ENCODE measurements at regions not wholly inside any gene's neighbourhood (a gene's known extent, or its start where the extent isn't known, plus 50 kb on each side); places are given as distances from the start of the nearest gene placed in this dataset.

DNA sequence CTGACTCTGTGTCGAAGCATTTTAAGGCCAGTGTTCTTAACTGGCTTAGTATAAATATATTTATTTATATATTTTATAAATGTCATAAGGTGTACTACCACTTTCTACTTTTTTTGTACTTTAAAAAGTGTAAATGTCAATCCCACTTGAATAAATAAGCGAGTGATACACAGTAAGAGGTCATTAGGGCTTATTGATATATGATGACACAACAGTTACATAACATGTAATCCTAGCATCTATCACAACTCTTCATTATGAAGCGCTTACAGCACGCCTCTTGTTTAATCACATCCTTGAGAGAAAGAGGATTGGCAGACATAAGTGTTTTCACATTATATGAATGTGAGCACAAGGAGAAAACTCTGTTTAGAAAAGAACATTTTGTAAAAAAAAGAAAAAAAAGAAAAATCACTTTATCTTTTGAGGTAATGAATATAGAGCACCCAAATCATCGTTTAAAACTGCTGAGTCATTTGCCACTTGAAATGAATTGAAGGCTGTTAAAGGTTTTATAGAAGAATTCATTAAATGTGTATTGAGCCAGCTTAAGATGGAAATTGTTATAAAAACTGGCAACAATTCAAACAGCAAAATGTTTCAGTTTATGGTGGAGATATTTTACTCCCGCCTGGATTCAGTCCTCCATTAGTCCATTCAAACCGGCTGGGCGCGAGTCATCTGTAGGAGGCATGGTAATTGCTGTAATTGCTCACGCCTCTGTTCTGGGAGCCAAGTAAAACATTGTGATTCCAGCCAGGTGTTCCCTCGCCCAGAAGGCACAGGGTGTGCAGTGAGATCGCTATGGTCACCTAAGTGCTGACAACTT, 627.3 kb upstream of the KIRREL3 start:
- DNase-seq, result no peak

DNA sequence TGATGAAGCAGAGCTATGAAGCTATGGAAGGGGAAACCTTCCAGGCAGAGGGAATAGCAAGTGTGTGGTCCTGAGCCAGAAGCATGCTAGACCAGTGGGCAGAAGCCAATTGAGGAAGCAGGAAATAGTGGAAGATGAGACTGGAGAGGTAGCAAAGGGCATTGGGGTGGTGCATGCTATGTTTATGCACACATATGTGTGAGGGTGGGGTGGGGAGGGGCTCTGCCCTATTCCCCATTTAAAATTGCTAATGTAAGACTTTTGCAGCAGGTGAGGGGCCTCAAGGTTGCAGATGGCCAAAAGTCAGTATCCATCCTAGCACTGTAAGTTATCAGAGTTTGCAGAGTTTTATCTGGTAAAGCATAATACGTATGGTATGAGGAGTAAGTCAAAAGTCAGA, 626.6 kb upstream of the KIRREL3 start:
- DNase-seq, result no peak

DNA sequence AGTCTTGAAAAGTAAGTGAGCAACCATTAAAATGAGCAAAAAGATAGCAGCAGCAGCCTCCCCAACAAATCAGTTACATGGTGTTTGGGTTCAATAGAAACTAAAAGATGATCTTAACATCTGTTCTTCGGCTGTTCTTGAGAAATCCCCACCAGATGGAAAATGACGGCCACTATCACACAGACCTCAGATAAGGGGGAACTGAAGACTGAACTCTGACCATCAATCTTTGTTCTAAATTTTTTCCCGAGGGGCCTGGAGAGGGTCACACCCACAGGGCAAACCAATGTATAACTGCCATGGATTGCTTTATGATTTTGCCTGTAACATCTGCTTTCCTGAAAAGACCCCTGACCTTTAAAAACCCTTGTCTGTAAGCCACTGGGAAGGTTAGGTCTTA, 624.8 kb upstream of the KIRREL3 start:
- no peak for DNase-seq

DNA sequence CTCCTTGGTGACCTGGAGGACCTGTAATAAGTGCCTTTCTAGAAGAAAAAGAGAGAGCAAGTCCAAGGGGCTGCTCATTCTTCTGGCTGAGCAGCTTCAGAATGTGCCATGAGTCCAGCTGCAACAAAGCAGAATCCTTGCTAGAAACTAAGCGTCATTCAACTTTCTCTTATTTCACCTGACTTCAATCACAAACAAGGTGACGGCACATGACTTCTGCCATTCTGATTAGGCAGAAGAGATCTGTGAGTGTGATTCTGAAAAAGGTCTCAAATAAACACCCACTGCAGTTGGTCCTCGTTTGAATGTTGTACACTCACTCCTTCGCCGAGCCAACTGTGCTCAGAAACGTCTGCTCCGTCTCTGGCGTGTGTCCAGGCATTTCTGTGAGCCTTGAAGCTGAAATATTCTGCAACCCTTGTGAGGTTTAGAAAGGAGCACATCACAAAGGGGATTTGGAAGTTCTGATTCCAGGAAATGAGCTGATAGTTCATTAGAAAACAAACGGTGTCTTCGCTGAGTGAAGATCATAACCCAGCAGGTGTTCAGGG, 623.8 kb upstream of the KIRREL3 start:
- DNase-seq, result no peak

DNA sequence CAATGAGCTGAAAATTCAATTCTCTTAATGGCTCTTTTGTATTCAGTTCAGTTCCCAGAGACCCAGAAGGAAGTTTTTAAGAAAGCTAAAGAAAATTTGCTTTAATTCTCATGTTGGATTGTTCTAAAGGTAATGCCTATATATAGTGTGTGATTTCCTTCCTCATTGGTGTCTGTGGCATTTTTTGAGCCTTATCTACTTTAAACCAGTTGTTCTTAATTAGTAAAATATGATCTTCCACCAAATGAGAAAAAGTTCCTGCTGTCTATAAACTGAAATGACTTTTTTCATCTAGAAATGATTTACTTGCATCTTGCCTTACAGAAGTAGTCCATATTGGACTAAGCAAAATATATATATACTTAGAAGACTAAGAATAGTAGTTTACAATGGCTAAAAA, 622.1 kb upstream of the KIRREL3 start:
- DNase-seq, result no peak

DNA sequence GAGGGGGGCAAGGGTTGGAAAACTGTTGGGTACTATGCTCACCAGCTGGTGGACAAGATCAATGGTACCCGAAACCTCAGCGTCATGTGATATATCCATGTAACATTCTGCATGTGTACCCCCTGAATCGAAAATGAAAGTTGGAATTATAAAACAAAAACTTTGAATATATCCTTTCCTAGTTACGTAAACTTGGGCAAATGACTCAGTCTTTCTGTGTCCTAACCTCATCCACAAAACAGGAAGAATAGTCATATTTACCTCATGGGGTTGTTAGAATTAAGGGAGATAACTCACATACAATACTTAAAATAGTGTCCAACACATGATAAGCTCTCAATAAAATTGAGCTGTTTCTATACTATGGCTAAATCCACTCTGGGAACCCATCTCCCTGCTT, 620.1 kb upstream of the KIRREL3 start:
- DNase-seq, result no peak

DNA sequence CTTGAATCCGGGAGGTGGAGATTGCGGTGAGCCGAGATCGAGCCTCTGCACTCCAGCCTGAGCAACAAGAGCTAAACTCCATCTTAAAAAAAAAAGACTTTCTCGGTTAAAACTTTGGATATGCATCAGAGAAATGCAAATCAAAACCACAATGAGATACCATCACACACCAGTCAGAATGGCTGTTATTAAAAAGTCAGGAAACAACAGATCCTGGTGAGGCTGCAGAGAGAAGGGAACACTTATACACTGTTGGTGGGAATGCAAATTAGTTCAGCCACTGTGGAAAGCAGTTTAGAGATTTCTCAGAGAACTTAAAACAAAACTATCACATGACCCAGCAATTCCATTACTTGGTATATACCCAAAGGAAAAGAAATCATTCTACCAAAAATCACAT, 619.4 kb upstream of the KIRREL3 start:
- DNase-seq, result no peak

DNA sequence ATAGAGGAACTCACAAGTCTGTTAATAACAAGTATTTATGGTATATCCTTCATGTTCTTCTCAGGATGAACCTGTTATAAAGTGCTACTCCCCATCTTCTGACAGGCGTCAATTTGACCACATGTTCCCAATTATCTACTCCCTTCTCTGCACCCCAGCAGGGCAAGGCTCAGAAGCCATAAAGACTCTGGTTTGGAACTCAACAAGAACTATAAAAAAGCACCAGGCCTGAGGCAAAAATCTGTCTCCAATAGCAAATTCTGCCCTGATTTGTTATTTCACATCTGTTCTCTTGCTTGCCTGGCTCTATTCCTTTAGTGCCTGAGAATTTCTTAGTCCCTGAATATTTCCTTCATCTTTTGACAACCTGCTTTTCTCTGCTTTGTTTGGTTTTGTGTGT, 618.2 kb upstream of the KIRREL3 start:
- DNase-seq, result no peak

DNA sequence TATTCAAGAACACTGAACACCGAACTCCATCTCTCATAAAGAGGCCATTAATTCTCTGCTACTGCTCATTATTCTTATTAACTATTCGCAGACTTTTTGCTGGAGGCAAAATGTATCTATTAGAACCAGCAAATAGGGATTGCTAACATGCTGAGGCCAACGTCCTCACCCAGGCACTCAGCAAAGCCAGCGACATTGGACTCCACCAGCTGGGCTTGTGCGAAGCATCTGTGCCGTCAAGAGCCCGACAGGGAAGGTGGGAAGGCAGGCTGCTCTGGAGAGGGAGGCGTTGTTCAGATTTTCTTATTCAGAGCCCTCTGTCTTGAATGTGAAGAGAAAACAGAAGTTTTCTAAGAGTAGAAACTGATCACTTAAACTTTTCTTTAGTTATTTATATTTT, 615.6 kb upstream of the KIRREL3 start:
- DNase-seq, result no peak

DNA sequence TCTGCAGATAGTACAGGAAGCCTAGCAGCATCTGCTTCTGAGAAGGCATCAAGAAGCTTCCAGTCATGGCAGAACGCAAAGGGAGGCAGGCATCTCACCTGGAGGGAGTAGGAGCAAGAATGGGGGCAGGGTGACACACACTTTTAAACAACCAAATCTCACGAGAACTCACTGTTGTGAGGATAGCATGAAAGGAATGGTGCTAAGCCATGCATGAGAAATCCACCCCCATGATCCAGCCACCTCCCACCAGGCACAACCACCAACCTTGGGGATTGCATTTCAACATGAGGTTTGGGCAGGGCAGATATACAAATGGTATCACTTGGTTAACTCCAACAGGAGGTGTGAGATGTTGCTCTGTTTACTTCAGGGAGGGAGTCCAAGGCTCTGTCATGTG, 612.0 kb upstream of the KIRREL3 start:
- DNase-seq, result no peak

DNA sequence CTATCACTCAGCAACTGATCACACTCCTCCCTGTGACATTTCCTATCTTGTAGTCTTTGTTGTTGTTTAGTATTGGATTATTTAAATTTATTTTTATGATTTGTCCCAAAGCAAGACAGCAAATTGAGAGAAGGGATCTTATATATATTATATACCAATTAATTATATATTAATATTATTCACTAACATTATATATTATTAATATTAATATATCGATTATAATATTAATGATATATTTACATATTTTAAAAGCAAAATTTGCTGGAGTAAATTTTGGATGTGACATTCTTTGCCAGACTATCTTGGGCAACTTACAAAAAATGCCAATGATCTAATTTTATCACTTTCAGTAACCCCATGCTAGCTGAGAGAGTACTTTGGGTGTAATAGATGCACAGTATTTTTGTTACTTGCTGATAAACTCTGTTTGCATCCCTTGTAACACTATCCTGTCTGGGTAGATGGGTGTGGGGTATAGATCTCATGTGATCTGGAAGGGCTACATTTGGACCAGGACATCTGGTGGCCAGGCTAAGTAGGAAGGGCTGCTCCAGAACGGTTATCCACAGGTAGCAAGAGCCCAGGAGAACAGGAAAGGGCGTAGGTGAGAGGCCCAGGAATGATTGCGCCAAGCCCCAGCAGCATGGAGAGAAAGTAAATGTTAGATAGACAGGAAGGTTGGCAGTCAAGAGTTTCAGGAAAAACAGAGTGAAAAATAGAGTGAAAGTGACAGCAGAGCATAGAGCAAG, 608.6 kb upstream of the KIRREL3 start:
- no peak for DNase-seq

DNA sequence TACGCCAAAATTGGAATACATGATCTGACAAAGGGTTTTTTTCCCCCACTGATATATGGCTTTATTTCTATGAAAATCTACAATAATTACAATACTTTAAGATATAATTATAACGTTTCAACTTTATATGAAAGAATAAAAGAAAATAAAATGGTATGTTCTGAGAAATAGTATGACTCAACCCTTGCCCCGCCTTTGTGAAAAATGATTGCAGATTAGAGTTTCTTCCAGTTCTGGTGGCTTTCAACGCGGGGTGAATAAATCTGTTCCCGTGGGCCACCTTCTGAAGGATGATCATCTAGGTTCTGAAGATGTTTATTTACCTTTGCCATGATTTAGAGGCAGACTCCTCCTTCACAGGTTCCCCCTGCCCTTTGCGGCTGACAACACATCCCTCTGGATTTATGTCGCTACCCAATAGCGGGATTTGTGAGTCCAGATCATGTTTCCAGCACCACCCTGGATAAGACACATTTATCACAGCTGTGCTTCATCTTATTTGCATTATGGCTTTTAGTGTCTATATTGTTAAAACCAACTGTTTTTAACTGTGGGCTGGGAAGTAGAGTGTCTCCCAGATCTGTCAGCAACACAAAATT, 607.0 kb upstream of the KIRREL3 start:
- no peak for DNase-seq

DNA sequence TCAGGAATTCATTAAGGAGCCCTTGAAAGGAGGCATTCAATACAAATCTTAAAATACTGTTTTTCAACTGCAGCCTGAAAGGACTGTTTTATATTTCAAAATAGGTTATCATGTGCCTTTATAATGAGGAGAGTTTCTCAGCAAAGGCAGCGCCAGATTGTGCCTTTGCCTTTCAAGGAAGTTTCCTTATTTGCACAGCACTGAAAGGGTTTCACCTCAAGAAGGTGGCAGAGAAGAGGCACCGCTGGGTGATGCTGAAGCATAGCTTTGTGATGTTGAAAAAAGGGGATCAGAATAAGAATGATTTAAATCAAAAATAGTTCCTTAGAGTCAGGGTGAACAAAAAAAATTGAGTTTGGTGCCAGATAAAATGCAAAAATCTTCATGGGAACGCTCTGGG, 601.0 kb upstream of the KIRREL3 start:
- DNase-seq, result no peak

DNA sequence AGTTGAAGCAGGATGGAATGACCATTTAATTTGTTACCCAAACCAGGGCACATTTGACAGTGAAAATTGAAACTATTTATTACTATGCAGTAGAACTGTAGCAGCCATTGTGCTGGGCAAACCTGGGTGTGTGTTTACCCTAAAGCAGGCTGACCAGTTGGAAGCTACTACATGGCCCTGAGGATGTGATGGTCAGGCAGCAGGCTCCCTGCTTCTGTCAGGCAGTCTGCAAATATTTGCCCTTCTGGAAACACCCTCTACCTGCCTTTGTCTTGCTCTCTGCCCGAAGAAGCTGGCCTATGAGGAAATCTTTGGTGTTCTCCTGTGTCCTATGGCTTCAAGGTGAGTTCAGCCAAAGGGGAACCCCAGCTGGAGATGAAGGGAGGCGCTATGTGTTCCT, 600.1 kb upstream of the KIRREL3 start:
- no peak for DNase-seq

DNA sequence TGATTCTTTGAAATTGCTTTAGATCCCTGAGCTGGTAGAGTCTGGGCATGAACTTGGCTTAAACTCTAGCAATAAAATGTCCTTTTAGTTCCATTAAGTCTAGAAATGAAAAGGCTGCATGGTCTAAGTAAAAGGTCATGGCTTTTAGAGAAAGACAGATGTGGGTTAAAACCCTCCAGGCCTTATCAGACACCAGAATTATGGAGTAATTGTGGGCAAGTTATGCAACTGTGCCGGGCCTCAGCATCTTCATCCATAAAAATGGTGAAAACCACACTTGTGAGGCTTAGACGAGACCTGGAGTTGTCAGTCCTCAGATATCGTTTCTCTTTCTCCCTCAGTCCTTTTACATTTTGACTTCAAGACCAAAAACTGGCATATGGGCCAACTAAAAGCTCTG, 597.9 kb upstream of the KIRREL3 start:
- DNase-seq, result no peak

DNA sequence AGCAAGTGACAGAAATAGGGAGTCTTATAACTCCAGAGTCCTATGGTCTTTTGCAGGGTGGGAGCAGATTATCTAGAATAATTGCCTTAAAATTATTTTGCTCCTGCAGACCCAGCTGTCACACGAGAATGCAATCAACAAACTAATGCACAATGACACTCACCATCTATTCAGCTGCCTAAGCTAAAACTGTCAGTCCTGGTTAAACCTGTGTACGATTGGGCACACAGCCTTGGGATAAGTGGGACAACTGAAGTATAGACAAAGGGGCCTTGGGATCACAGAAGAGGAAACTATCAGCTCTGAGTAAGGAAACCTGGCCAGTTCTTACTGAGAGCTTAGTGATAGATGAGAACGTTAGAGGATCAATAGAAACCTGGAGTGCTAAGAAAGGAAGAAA, 595.9 kb upstream of the KIRREL3 start:
- DNase-seq, result no peak

DNA sequence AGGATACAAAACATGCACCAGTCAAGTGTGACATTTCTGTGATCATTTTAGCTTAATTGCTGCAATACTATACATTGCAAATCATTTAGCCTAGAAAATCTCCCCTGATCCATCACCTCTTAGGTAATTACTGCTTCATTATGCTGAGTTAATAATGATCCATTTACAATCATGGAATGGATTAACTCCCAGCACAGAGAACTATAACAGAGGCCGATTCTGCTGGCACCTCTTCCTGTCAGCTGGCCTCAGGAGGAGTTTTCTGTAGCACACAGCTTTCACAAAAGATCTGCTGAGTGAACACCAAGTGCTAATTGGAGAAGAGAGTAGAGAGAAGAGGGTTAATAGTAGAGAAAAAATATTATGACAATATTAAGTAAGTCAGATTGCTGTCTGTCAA, 591.8 kb upstream of the KIRREL3 start:
- no peak for DNase-seq

DNA sequence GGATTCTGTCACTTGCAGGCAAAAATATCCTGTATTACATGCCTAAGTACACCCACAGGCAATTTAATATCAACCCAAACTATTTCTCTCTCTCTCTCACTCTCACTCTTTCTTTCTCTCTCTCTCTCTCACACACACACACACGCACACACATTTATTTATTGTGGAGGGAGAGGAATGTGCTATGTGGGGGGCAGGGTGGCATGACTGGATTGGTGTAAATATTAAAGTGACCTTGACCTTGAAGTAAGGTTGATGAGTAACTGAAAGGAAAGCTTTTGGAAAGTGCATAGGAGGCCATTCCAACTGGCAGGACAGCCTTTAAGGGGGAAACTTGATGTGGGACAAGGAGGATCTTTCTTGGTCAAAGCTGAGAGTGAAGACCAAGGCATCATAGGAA, 589.7 kb upstream of the KIRREL3 start:
- DNase-seq, result no peak

DNA sequence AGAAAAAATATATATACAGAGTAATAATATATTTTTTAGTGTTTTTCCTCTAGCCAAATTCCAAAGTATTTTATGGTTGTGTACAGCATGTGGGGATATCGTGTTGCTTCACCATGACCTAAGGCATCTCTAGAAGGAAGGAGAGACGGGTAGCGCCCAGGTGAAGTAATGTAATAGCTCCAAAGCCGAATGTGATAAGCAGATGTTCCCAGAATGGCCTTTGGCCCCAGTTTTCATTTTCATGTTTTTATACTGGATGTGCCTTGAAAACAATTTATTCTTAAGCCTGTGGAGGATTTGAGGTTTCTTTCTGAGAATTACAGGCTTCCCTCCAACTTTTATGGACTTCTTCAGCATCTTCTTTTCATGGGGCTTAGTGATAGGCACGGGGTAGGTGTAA, 587.9 kb upstream of the KIRREL3 start:
- no peak for DNase-seq

DNA sequence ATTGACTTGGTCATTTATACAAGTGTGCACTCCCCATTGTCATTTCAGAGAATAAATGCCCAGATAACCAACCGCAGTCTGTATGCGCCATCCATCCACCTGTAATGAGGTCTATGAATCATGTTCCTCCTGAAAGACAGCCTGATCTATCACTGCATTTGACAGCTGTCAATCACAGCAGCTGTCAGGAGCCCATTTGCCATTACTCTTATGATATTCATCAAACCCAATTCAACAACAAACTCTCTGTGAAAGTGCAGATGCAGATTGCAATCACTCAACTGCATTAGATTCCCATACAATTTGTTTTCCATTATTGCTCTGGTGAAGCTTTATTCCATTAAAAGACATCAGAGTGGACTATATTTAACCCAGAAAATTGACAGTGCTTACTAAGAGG, 586.9 kb upstream of the KIRREL3 start:
- no peak for DNase-seq

DNA sequence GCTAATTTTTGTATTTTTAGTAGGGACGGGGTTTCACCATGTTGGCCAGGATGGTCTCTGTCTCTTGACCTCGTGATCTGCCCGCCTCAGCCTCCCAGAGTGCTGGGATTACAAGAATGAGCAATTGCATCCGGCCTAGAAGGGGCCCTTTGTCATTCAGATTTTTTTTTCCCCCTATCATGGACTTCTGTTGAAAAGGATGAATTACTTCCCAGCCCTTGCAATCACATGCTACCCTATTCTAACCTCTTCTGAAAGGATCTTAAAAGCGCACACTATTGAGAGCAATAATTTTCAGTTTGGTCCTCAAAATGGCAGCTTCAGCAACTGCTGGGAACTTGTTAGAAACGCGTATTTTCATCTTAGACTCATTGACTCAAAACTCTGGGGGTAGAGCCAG, 575.6 kb upstream of the KIRREL3 start:
- DNase-seq, result no peak

DNA sequence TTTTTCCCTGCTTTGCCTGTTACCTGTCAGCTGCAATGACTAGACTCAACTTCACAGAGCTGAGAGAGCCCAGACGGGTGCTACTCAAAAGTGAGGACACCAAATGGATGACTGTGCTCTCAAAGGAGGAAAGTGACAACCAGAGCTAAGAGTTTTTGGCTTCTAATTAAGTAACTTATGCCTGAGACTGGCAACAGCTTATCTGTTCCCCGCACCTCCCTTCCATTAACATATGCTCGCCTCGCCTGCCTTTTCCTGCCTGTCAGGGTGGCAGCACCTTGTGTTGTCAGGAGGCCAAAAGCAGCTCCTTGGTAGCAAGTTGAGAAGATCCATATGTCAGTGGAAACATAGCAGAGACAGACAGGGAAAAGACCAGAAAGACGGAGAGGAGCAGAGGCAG, 573.9 kb upstream of the KIRREL3 start:
- no peak for DNase-seq

DNA sequence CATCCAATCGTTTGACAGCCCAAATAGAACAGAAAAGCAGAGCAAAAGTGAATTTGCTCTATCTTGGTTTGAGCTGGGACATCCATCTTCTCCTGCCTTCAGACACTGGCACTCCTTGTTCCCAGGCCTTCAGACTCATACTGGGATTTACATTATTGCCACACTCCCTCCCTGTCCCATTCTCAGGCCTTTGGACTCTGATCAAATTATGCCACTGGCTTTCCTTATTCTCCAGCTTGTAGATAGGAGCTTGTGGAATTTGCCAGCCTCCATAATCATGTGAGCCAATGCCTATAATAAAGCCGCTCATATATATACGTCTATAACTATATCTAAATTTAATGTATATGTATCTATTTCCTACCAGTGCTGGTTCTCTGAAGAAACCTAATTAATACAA, 568.3 kb upstream of the KIRREL3 start:
- DNase-seq, result no peak
